Neural cell (in vitro differentiated cells): ENCODE measurements at regions not wholly inside any gene's neighbourhood (a gene's known extent, or its start where the extent isn't known, plus 50 kb on each side); places are given as distances from the start of the nearest gene placed in this dataset.

Experiments used
- CTCF ChIP-seq: fragments of 450-650 bp; IDR thresholded peaks from 2 replicates; pipeline ENCODE4 v1.5.1; 2014; ENCODE audit warnings: antibody characterized with exemption, mild to moderate bottlenecking, moderate library complexity; ENCODE audit not compliant: poor library complexity, severe bottlenecking
- EZH2 ChIP-seq: fragments of 200-600, 300-800 bp; shearing (Covaris generic), sonication (generic); IDR thresholded peaks from 2 replicates; pipeline ENCODE4 v1.6.1; 2014; ENCODE audit warnings: antibody characterized with exemption, low read length, borderline replicate concordance, mild to moderate bottlenecking; ENCODE audit not compliant: insufficient read depth, poor library complexity, severe bottlenecking

GRCh38 chr9:34898846-34899245 is 59.2 kb upstream of the PHF24 start:
- TF ChIP-seq EZH2 (no peak), CTCF (no peak)
